ENCODE measurements at regions not wholly inside any gene's neighbourhood (a gene's known extent, or its start where the extent isn't known, plus 50 kb on each side); places are given as distances from the start of the nearest gene placed in this dataset.

DNA sequence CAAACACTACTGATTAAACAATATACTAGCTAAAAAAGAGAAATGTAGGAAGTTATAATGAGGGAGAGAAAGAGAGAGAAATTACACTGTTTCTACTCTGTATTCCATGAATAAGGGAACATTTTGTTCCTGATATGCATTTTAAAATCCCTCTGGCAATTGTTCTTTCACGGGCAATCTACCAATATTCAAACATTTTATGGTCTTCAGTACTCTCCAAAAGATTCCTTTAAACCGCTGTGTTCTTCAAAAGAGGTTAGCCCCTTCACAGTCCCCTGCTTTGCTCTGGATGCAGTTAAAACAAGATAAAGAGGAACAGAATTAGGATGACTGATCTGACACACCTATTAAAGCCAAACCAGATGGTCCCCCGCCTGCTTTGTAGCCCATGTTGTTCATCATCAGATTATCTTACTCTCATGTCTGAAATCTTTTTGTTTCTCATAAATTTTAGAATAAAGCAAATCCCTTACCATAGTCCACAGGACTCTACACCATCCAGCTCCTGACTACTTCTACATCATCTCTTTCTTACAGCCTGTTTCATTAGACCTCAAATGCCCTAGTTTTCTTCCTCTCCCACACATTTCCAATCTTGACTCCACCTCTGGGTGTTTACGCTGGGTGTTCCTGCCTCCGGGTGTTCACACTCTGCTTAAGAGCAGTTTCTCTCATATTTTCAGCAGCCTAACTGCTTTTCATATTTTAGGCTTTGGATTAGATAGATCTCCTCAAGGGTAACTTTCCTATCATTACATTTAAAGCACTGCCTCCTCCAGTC is 399.7 kb downstream of the COL12A1 start:
- TF ChIP-seq, protein P1, sequence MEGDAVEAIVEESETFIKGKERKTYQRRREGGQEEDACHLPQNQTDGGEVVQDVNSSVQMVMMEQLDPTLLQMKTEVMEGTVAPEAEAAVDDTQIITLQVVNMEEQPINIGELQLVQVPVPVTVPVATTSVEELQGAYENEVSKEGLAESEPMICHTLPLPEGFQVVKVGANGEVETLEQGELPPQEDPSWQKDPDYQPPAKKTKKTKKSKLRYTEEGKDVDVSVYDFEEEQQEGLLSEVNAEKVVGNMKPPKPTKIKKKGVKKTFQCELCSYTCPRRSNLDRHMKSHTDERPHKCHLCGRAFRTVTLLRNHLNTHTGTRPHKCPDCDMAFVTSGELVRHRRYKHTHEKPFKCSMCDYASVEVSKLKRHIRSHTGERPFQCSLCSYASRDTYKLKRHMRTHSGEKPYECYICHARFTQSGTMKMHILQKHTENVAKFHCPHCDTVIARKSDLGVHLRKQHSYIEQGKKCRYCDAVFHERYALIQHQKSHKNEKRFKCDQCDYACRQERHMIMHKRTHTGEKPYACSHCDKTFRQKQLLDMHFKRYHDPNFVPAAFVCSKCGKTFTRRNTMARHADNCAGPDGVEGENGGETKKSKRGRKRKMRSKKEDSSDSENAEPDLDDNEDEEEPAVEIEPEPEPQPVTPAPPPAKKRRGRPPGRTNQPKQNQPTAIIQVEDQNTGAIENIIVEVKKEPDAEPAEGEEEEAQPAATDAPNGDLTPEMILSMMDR (IDR thresholded peaks at IDR 0.05) = no peak
- no peak for TF ChIP-seq POLR2AphosphoS5 (IDR thresholded peaks at IDR 0.05)
- no peak for TF ChIP-seq POLR2A (IDR thresholded peaks at IDR 0.05)

Data from upper lobe of left lung (tissue), 4 donors.